DND-41 (cell line): ENCODE measurements at regions not wholly inside any gene's neighbourhood (a gene's known extent, or its start where the extent isn't known, plus 50 kb on each side); places are given as distances from the start of the nearest gene placed in this dataset.

ENCODE experiments used
- CTCF ChIP-seq: IDR thresholded peaks from 2 replicates; pipeline ENCODE4 v1.5.1; 2012; ENCODE audit warnings: borderline replicate concordance, low read length, moderate library complexity, mild to moderate bottlenecking; ENCODE audit not compliant: poor library complexity, severe bottlenecking; ENCODE audit errors: extremely low read depth
- EZH2 ChIP-seq: IDR thresholded peaks from 3 replicates; pipeline ENCODE4 v1.6.1; 2012; ENCODE audit warnings: borderline replicate concordance, low read depth, mild to moderate bottlenecking, moderate library complexity, low read length, inconsistent platforms; ENCODE audit not compliant: severe bottlenecking

GRCh38 chr12:34373926-34374325 is 351.6 kb downstream of the ALG10 start:
- TF ChIP-seq CTCF (no peak), EZH2 (no peak)
